ENCODE measurements at regions not wholly inside any gene's neighbourhood (a gene's known extent, or its start where the extent isn't known, plus 50 kb on each side); places are given as distances from the start of the nearest gene placed in this dataset.

DNA sequence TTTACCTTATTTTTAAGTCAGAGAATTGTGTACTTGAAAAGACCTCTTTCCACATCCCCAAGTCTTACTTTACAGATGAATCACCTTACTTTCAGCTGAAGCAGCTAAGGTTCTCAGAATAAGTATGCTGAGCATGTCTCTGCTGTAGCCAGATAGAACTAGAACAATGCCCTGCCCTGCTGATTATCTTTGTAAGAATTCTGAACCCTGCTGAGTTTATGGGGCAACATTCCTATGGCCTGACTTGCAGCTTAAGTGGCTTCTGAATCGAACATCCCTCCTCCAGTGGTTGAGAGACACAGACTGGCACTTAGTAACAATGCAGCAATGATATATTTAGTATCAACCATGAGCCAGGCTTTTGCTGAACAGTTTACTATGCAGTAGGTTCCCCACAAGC, 592.0 kb upstream of the WWC1 start:
- H3K4me3 ChIP-seq (ENCODE audit: low read depth, low read length) = no peak overlapping the region
- no peak for DNase-seq (ENCODE audit: low read depth)
- TF ChIP-seq POLR2A (IDR thresholded peaks at IDR 0.05; ENCODE audit: extremely low read depth, insufficient read length) (no peak), MYC (IDR thresholded peaks at IDR 0.05; ENCODE audit: low read depth, low read length) (no peak), CTCF (IDR thresholded peaks at IDR 0.05; ENCODE audit: low read depth, low read length) (no peak)
- TF ChIP-seq, protein P1, sequence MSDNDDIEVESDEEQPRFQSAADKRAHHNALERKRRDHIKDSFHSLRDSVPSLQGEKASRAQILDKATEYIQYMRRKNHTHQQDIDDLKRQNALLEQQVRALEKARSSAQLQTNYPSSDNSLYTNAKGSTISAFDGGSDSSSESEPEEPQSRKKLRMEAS (IDR thresholded peaks at IDR 0.05; ENCODE audit: low read depth, low read length) = no peak

DNA sequence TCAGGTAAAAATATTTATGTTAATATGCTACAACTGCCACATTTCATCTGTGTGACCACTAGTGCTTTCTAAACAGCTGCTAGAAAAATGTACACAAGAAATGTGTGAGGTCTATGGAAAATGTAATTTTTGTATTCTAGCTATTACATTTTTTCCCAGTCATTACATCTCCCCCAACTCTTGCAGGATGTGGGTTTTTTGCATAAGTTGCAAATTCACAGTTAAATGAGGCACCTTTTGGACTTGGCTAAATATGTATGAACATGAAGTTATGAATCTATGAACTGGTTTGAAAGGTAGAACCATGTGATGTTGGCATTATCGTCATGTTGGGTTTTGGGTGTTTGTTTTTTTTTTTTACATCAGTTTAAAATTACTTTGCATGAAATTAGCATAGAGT, 590.4 kb upstream of the WWC1 start:
- DNase-seq (ENCODE audit: low read depth) = no peak
- TF ChIP-seq POLR2A (IDR thresholded peaks at IDR 0.05; ENCODE audit: extremely low read depth, insufficient read length) (no peak), MYC (IDR thresholded peaks at IDR 0.05; ENCODE audit: low read depth, low read length) (no peak), CTCF (IDR thresholded peaks at IDR 0.05; ENCODE audit: low read depth, low read length) (no peak)
- TF ChIP-seq, protein P1 (IDR thresholded peaks at IDR 0.05; ENCODE audit: low read depth, low read length) = no peak
- no peak overlapping the region for H3K4me3 ChIP-seq (ENCODE audit: low read depth, low read length)

- DNase-seq (ENCODE audit: low read depth) = no peak
- TF ChIP-seq MYC (IDR thresholded peaks at IDR 0.05; ENCODE audit: low read depth, low read length) = no peak
- TF ChIP-seq POLR2A (IDR thresholded peaks at IDR 0.05; ENCODE audit: extremely low read depth, insufficient read length) = no peak
- TF ChIP-seq CTCF (IDR thresholded peaks at IDR 0.05; ENCODE audit: low read depth, low read length) = no peak
- TF ChIP-seq, protein P1 (IDR thresholded peaks at IDR 0.05; ENCODE audit: low read depth, low read length) = no peak
- H3K4me3 ChIP-seq (ENCODE audit: low read depth, low read length) = no peak overlapping the region
Measured at GRCh38 chr5:167702014-167702413, 589.4 kb upstream of the WWC1 start.

- TF ChIP-seq CTCF (IDR thresholded peaks at IDR 0.05; ENCODE audit: low read depth, low read length) (no peak), POLR2A (IDR thresholded peaks at IDR 0.05; ENCODE audit: extremely low read depth, insufficient read length) (no peak), MYC (IDR thresholded peaks at IDR 0.05; ENCODE audit: low read depth, low read length) (no peak)
- TF ChIP-seq, protein P1 (IDR thresholded peaks at IDR 0.05; ENCODE audit: low read depth, low read length) = no peak
- no peak overlapping the region for H3K4me3 ChIP-seq (ENCODE audit: low read depth, low read length)
- no peak for DNase-seq (ENCODE audit: low read depth)
Measured at GRCh38 chr5:167708449-167708848, 583.0 kb upstream of the WWC1 start.

DNA sequence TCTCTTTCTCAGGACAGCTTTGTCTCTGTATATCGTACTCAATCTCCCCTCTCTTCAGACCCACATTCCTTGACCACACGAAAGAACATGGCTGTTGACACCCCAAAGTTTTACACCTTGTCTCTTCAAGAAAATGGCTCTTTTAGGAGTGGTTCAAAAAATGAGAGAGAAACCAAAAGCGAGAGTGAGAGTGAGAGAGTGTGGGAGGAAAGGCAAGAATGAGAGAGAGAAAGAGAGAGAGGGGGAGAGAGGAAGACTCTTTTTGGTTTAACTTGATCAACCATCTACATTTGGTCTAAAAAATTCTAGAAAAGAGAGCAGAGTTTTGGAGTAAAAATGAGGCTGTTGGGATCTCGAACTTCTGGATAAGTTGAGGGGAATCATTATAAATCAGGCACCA, 581.8 kb upstream of the WWC1 start:
- TF ChIP-seq, protein P1 (IDR thresholded peaks at IDR 0.05; ENCODE audit: low read depth, low read length) = no peak
- TF ChIP-seq CTCF (IDR thresholded peaks at IDR 0.05; ENCODE audit: low read depth, low read length) (no peak), MYC (IDR thresholded peaks at IDR 0.05; ENCODE audit: low read depth, low read length) (no peak), POLR2A (IDR thresholded peaks at IDR 0.05; ENCODE audit: extremely low read depth, insufficient read length) (no peak)
- H3K4me3 ChIP-seq (ENCODE audit: low read depth, low read length) = no peak overlapping the region
- no peak for DNase-seq (ENCODE audit: low read depth)

Measured in NB4 (cell line).